Activated T-cell treated with anti-CD3 and anti-CD28 coated beads, Interleukin-2, amount 50 U/mL, for 48 hours (primary cell): ENCODE measurements at regions not wholly inside any gene's neighbourhood (a gene's known extent, or its start where the extent isn't known, plus 50 kb on each side); places are given as distances from the start of the nearest gene placed in this dataset.
A peak's percentile ranks its signal among the peaks of the same experiment; 100 is the strongest.

ENCODE experiments used
- DNase-seq, 2 experiments: peaks; one replicate each; pipeline ENCODE4 v3.0.0-alpha.2; 2020

- DNase-seq = no peak
These were observed 218.2 kb upstream of the ADAMTS16 start for GRCh38 chr5:4921929-4922328.

GRCh38 chr5:4924577-4924976 is 215.6 kb upstream of the ADAMTS16 start:
- no peak for DNase-seq

GRCh38 chr5:4927097-4927496 is 213.0 kb upstream of the ADAMTS16 start:
- DNase-seq = no peak

GRCh38 chr5:4928409-4928808 is 211.7 kb upstream of the ADAMTS16 start:
- DNase-seq = no peak

- DNase-seq = no peak
These were observed 211.0 kb upstream of the ADAMTS16 start for GRCh38 chr5:4929092-4929655.

GRCh38 chr5:4939042-4939781 is 200.9 kb upstream of the ADAMTS16 start:
- DNase-seq = no peak

GRCh38 chr5:4941161-4941560 is 199.0 kb upstream of the ADAMTS16 start:
- no peak for DNase-seq

- DNase-seq = peak; percentile 28 to 44
These were observed 197.9 kb upstream of the ADAMTS16 start for GRCh38 chr5:4941957-4942830.

GRCh38 chr5:4942831-4943178 is 197.3 kb upstream of the ADAMTS16 start:
- no peak for DNase-seq

- DNase-seq = no peak
These were observed 194.8 kb upstream of the ADAMTS16 start for GRCh38 chr5:4945296-4945695.

GRCh38 chr5:4947106-4947505 is 193.0 kb upstream of the ADAMTS16 start:
- DNase-seq = no peak

- DNase-seq = no peak
These were observed 192.1 kb upstream of the ADAMTS16 start for GRCh38 chr5:4947893-4948536.

- no peak for DNase-seq
These were observed 191.0 kb upstream of the ADAMTS16 start for GRCh38 chr5:4949108-4949507.

GRCh38 chr5:4953576-4953975 is 186.6 kb upstream of the ADAMTS16 start:
- DNase-seq = no peak

GRCh38 chr5:4954048-4954447 is 186.1 kb upstream of the ADAMTS16 start:
- DNase-seq = no peak

- DNase-seq = no peak
These were observed 176.9 kb upstream of the ADAMTS16 start for GRCh38 chr5:4963265-4963664.

- no peak for DNase-seq
These were observed 170.8 kb upstream of the ADAMTS16 start for GRCh38 chr5:4969351-4969750.

GRCh38 chr5:4970171-4970570 is 170.0 kb upstream of the ADAMTS16 start:
- no peak for DNase-seq

- DNase-seq = no peak
These were observed 163.2 kb upstream of the ADAMTS16 start for GRCh38 chr5:4976902-4977301.

- DNase-seq = no peak
These were observed 162.6 kb upstream of the ADAMTS16 start for GRCh38 chr5:4977416-4978110.

GRCh38 chr5:4980201-4980600 is 159.9 kb upstream of the ADAMTS16 start:
- no peak for DNase-seq

- no peak for DNase-seq
These were observed 158.5 kb upstream of the ADAMTS16 start for GRCh38 chr5:4981608-4982007.

GRCh38 chr5:4983701-4984100 is 156.4 kb upstream of the ADAMTS16 start:
- no peak for DNase-seq
